Central memory CD4-positive, alpha-beta T cell (primary cell): ENCODE measurements at regions not wholly inside any gene's neighbourhood (a gene's known extent, or its start where the extent isn't known, plus 50 kb on each side); places are given as distances from the start of the nearest gene placed in this dataset.
"Not testable (repeated sequence)": the region's sequence is repeated elsewhere in the genome, so short reads cannot be mapped to it uniquely, and the experiment has no call there.

Experiments
- DNase-seq: peaks from one replicate; pipeline ENCODE4 v3.0.0; 2022

- no peak for DNase-seq
Observed at GRCh38 chr2:82780050-82780449, 1679.0 kb downstream of the SUCLG1 start.

DNA sequence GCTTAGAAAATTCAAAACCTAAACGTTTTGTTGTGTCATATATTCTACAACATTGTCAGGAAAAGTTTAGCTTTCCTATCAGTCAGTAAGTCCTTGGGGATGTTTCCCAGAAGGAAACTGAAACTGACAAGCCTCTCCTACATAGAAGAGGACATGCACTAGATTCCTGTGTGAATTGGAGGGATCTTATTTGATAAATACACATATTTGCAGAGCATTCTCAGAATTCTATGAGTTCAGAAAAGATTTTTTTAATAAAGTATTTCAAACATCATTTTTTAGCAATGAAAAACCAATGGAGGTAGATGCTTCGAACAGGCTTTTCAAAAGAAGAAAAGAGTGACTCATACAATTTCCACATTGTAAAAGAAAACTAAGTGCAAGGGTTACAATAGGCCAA, 1706.7 kb downstream of the SUCLG1 start:
- no peak for DNase-seq

- DNase-seq = no peak
Observed at GRCh38 chr2:82748653-82749052, 1710.4 kb downstream of the SUCLG1 start.

DNA sequence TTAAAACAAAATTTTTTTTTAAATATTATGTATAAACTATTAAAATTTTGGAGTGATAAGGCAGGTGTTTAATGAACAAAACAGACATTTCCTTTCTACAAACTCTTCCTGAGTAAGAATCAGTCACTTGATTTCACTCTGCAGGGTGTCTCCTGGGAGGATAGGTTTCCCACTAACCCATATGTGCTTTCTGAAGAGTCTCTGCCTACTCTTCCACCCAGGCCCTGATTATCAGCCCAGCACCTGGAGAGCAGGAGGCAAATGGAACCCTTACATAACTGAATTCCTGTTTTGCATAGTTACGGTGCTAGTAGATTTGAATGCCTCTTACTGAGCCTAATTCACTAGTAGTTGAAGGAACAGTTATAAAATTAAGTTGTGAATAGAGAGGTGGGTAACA, 1718.6 kb downstream of the SUCLG1 start:
- DNase-seq = no peak

- DNase-seq = not testable (repeated sequence)
Observed at GRCh38 chr2:82737965-82738364, 1721.1 kb downstream of the SUCLG1 start.

GRCh38 chr2:82735336-82735735, 1723.7 kb downstream of the SUCLG1 start:
- DNase-seq = no peak

DNA sequence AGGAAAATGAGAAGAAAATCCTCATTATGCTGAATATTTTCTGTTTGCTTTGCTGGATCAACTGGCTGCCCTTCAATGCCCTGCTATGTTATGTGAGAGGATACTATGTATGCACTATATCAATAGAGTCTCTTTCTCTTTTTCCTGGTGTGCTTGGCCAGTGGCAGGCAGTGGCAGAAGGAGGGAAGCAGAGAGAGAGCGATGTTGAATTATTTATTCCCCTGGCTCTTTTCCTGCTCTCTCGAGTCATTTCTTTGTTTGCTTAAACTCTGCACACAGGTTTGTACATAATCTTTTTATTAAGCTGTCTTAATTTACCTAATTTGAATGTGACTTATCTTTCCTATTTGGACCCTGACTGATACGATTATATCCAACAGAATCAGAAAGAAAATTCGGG, 1727.3 kb downstream of the SUCLG1 start:
- no peak for DNase-seq

GRCh38 chr2:82730811-82731210, 1728.3 kb downstream of the SUCLG1 start:
- DNase-seq = no peak

DNA sequence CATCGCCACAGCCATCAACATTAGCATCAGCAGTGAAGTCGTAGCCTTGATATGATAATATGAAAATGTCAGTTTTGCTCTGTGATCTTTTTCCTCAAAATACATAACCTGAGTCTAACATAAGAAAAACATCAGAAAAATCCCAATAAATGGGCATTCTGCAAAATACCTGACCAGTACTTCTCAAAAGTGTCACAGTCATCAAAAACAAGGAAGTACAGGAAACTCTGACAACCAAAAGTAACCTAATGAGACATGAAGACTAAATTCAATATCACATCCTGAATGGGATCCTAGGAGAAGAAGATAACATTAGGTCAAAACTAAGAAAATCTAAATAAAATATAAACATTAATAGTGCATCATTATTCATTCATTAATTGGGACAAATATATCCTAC, 1731.0 kb downstream of the SUCLG1 start:
- no peak for DNase-seq

DNA sequence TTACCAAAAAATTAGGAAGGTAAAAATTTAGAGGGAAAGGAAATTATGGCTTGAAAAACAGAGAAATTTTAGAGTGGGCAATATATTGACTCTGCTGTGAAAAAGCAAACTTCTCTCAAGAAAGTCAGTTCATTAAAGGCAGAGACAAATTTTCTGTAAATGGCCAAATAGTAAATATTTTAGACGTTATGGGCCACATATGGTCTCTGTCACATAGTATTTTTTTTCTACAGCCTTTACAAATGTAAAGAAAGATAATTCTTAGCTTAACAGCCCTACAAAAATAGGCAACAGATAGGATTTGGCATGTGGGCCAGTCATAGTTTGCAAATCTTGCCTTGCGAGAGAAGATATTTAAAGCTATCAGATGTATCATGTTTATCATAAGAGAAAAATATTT, 1750.4 kb downstream of the SUCLG1 start:
- no peak for DNase-seq

DNA sequence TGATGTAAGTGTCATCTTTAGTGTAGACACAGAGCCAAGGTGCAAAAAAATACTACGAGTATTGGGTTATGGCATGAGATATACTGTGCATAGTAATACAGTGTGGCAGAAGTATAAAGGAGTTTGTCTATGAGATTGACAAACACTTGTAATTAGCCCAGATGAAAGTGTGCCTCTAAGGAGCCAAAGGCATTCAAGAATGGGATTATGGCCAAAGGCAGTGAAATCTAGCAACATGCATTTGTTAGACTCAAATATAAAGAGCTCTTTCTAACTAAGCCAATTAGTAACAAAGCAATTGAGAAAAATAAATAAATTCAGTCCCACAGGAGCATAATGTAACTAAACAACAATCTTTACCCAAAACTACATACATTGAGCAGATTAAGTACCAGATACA, 1761.8 kb downstream of the SUCLG1 start:
- DNase-seq = no peak

DNA sequence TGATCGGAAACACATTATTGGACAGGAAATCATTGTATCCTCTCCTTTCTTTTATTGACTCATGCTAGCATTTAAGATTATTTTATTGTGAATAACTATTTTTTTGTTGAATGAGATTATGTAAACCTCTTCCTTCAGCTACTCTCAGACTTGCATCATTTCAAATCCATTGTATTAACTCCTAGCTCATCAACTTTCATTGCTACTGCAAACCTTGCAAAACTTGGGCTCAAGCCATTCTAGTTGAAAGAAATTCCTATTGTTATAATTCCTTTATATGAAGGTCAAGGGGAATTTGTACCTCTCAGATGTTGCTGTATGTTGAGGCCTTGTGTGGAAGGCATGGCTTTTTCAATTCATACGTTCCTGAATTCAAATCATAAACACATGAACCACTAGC, 1764.6 kb downstream of the SUCLG1 start:
- no peak for DNase-seq

- DNase-seq = no peak
Observed at GRCh38 chr2:82690757-82691411, 1768.2 kb downstream of the SUCLG1 start.

- no peak for DNase-seq
Observed at GRCh38 chr2:82675186-82675585, 1783.9 kb downstream of the SUCLG1 start.

GRCh38 chr2:82674652-82675051, 1784.4 kb downstream of the SUCLG1 start:
- DNase-seq = no peak

DNA sequence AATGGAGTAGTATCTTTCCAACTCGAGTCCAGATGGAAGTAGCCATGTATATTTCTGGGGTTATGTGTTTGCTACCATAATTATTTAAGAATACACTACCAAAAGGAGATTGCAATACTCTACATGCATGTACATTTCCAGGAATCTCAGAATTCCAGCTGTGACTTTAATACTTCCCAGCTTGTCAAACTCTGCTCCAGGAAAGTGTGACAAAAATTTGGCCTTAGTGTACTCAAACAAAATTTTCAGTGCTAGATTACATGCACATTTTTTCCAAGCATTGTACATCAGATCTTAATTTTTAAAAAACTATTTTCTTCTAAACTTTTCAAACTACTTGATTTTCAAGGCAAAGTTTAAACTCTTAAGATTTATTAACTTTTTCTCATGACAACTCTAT, 1791.6 kb downstream of the SUCLG1 start:
- DNase-seq = no peak

DNA sequence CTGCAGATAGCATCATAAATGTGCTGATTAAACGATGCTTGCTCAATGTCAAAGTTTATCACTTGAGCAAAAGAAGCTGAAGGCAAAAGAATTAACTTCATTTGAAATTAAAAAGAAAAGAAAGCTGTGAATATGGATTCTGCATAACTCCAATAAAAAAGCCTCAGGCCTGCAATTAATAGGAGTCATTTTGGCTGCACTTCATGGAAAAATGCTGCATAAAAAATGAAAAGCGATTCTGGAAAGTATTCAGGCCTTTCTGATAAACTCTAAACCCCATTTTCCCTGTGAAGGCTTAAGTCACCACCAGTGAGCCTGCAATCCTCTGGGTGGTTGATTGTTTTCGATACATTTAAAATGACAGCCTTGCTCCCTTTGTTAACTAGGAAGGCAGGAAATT, 1793.4 kb downstream of the SUCLG1 start:
- no peak for DNase-seq

DNA sequence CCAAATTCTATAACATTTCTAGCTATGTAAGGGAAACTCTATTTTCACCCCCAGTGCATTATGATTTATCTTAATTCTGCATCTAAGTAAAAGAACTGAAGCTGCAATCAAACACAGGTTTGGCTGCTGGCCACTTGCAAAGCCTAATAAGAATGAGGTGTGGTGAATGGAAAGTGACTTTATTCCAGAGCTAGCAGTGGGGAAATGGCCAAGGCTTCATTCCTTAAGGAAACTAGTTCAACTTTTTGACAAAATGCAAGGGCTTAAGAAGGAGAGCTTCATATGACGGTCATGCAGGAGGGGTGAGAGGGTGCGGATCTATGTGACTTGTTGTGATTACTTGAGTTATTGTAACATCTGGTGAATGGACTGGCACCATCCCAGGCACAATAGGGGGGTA, 1802.0 kb downstream of the SUCLG1 start:
- no peak for DNase-seq

DNA sequence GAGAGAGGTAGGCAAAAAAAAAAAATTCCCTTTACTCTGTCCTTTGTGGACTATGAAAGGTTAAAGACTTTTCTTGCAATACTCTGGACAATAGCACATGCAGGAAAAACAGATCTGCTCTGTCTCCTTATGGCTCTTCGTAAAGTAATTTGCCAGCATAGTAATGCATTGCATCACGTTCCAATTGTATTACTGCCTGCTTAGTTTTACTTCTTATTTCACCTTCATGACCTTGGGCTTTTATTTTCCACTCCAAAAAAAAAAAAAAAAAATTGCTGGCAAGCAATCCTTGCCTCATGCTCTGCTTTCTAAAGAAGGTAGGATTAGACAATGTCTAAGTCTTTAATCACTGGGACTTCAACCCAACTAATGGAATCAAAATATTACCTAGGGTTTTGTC, 1802.7 kb downstream of the SUCLG1 start:
- DNase-seq = no peak

DNA sequence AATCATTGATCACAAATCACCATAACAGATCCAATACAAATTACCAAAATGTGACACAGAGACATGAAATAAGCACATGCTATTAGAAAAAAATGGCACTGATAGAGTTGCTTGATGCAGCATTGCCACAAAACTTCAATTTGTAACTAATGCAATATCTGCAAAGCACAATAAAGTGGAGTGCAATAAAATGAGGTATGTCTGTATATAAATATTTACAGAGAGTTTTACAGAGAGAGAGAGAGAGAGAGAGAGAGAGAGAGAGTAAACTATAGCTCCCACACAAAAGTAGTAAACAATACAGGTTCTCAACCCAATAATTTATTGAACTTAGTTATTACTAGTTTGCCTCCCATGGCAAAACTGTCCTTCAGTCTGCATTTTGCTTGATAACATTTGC, 1807.0 kb downstream of the SUCLG1 start:
- no peak for DNase-seq

- DNase-seq = no peak
Observed at GRCh38 chr2:82650038-82650437, 1809.0 kb downstream of the SUCLG1 start.

- DNase-seq = no peak
Observed at GRCh38 chr2:82641598-82642180, 1817.4 kb downstream of the SUCLG1 start.

GRCh38 chr2:82636402-82637020, 1822.6 kb downstream of the SUCLG1 start:
- DNase-seq = no peak

GRCh38 chr2:82599021-82599420, 1860.1 kb downstream of the SUCLG1 start:
- no peak for DNase-seq

DNA sequence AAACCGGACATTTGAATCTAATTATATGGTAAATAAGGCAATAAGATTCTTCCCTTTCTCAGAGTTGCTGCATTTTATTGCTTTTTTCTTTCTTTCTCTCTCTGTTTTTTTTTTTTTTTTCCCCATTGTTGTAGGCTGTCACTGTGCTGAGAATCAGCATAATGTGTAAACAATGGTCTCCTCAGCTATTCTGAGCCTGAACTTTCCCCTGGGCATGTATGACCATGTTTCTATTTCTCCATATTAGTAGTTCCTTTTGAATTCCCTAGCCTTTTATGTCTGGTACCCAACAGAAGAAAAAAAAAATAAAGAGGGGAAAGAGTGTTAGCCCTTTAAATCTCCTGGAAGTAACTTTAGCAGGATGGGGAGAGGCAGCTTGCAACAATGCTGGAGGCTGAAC, 1862.5 kb downstream of the SUCLG1 start:
- no peak for DNase-seq
